ENCODE measurements at regions not wholly inside any gene's neighbourhood (a gene's known extent, or its start where the extent isn't known, plus 50 kb on each side); places are given as distances from the start of the nearest gene placed in this dataset.

DNA sequence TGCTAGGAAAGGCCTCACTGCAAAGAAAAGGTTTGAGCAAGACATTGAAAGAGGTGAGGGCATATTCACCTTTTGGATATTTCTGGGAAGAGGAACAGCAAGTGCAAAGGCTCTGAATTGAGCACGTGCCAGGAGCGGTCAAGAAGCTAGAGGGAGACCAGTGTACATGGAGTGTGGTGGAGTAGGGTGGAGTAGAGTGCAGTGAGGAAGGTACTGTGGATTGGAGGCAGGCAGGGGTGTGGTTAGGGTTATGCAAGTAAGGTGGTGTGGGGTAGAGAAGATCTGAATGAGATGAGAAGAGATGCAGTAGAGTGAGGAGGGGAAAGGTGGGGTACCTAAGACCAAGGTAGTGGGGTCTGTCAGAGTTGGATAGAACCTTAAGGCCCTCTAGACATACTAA, 119.6 kb downstream of the OMA1 start (continued):
- TF ChIP-seq STAT5B (CRISPR knock-in tag; IDR thresholded peaks at IDR 0.05) = no peak

DNA sequence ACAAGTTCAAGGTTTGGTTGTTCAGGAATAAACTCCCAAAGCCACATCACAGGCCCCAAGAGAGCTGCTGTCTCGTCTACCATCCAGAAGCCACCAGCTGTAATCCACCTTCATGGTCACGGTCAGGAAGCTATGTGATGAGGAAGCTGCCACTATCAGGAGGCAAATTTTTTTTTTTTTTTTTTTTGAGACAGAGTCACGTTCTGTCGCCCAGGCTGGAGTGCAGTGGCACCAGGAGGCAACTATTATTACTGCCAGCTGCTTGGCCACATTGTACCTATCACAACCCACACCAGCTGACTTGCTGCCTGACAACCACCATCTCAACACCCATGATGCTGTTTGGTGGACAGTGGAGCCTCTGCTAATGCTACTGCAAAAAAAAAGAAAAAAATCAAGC, 124.1 kb downstream of the OMA1 start:
- no peaks in the 10 kb centered on the region for H4K20me1 ChIP-seq (replicated peaks; ENCODE audit: control insufficient read depth, insufficient read depth, low read length)
- H2AFZ ChIP-seq (ENCODE audit: low read depth, low read length) = no peak overlapping the region
- ChIA-PET POLR2A (no interaction called here), CTCF (ENCODE audit: low intra/inter-chr PET ratio) (no interaction called here)
- H3K4me2 ChIP-seq (ENCODE audit: insufficient read depth, low read length) = no peak overlapping the region
- no peak overlapping the region for H3K9ac ChIP-seq (ENCODE audit: insufficient read depth in 1 of 2, low read depth in 2 of 2, low read length in 2 of 2)
- no peaks in the 10 kb centered on the region for H3K27me3 ChIP-seq (ENCODE audit: control insufficient read depth in 2 of 2, insufficient read depth in 2 of 2, low read length in 2 of 2)
- in situ Hi-C loops (cut with MboI) (no loop called here), intact Hi-C loops (cut with micrococcal nuclease) (no loop called here)
- no TSS peak for BruUV-seq (replicated peaks)
- 0% methylated on average over 4 of the region's 4 CpGs for WGBS (ENCODE audit: insufficient coverage, low coverage, missing lambda C conversion rate)
- ATAC-seq (no peak), FAIRE-seq (no peak), DNase-seq (ENCODE audit: extremely low read depth in 1 of 4, low spot score in 3 of 4) (no peak)
- TF ChIP-seq POU5F1 (IDR thresholded peaks at IDR 0.05; ENCODE audit: borderline replicate concordance, low read depth, low read length, partially characterized antibody) = no peak
- TF ChIP-seq MYBL2 (IDR thresholded peaks at IDR 0.05; ENCODE audit: low read depth) = no peak
- TF ChIP-seq MYBL2 (CRISPR knock-in tag; IDR thresholded peaks at IDR 0.05; ENCODE audit: borderline replicate concordance) = no peak
- TF ChIP-seq ZNF699 (CRISPR knock-in tag; IDR thresholded peaks at IDR 0.05; ENCODE audit: insufficient replicate concordance) = no peak
- TF ChIP-seq, protein P1, sequence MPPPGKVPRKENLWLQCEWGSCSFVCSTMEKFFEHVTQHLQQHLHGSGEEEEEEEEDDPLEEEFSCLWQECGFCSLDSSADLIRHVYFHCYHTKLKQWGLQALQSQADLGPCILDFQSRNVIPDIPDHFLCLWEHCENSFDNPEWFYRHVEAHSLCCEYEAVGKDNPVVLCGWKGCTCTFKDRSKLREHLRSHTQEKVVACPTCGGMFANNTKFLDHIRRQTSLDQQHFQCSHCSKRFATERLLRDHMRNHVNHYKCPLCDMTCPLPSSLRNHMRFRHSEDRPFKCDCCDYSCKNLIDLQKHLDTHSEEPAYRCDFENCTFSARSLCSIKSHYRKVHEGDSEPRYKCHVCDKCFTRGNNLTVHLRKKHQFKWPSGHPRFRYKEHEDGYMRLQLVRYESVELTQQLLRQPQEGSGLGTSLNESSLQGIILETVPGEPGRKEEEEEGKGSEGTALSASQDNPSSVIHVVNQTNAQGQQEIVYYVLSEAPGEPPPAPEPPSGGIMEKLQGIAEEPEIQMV (tag; conservative IDR thresholded peaks at IDR 0.05; ENCODE audit: low read depth) = no peak
- no peak for TF ChIP-seq DNMT1 (IDR thresholded peaks at IDR 0.05)
- TF ChIP-seq TAF7 (tag; IDR thresholded peaks at IDR 0.05) = no peak
- TF ChIP-seq NFIC (IDR thresholded peaks at IDR 0.05) = no peak
- no peak for TF ChIP-seq ZZZ3 (IDR thresholded peaks at IDR 0.05)
- TF ChIP-seq GTF2F1 (IDR thresholded peaks at IDR 0.05; ENCODE audit: low read depth, low read length) = no peak
- no peak for TF ChIP-seq ZNF586 (CRISPR knock-in tag; conservative IDR thresholded peaks at IDR 0.05)
- TF ChIP-seq HMG20A (CRISPR knock-in tag; conservative IDR thresholded peaks at IDR 0.05) = no peak
- no peak for TF ChIP-seq ZNF695 (CRISPR knock-in tag; IDR thresholded peaks at IDR 0.05)
- TF ChIP-seq NCOR1 (IDR thresholded peaks at IDR 0.05) = no peak
- H3K4me3 ChIP-seq = no peak overlapping the region
- no peaks in the 10 kb centered on the region for H3K79me2 ChIP-seq (ENCODE audit: control insufficient read depth, insufficient read depth, low read length)
- H3K9me1 ChIP-seq (ENCODE audit: control insufficient read depth, insufficient read depth, low read length) = no peaks in the 10 kb centered on the region
- H3K4me1 ChIP-seq (replicated peaks in 1 of 2; ENCODE audit: control insufficient read depth in 2 of 2, insufficient read depth in 2 of 2, low read length in 2 of 2) = no peaks in the 10 kb centered on the region
- H3K27ac ChIP-seq (ENCODE audit: extremely low read depth, low read depth, low read length) = no peak overlapping the region
- no peaks in the 10 kb centered on the region for H3K36me3 ChIP-seq (ENCODE audit: control insufficient read depth, insufficient read depth, low read length)
- H3K9me3 ChIP-seq (replicated peaks; ENCODE audit: control insufficient read depth, insufficient read depth, low read depth, low read length) = no peaks in the 10 kb centered on the region

Measured in K562 (cell line).